ENCODE measurements at regions not wholly inside any gene's neighbourhood (a gene's known extent, or its start where the extent isn't known, plus 50 kb on each side); places are given as distances from the start of the nearest gene placed in this dataset.

DNA sequence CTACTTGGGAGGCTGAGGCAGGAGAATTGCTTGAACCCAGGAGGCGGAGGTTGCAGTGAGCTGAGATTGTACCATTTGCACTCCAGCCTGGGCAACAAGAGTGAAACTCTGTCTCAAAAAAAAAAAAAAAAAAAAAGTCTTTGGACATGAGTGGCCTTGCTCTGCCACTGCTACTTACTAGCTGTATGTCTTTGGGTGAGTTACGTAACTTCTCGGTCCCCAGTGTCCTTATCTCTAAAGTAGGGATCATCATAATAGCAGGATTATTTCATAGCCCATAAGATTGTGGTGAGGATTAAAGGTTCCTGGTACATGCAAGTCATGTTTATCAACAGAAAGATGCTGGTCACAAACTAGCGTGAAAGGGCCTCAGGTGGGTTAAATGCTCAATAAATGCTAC is 53.9 kb upstream of the HEPHL1 start:
- DNase-seq = no peak

DNA sequence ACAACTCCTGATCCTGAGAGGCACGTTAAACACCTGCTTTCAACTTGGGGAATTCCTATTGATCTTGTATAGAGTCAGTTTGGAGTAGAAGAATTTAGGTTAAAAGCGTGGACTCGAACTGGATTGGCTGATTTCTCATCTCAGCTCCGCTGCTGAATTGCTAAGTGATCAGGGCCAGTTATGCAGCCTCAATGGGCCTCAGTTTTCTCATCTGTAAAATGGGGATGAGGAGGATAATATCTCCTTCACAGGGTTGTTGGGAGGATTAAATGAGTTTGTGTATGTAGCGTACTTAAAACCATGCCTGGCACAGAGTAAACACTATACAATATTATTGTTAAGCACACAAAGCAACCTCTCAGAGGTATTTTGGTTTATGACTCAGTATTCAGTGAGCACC is 53.2 kb upstream of the HEPHL1 start:
- no peak for DNase-seq

DNA sequence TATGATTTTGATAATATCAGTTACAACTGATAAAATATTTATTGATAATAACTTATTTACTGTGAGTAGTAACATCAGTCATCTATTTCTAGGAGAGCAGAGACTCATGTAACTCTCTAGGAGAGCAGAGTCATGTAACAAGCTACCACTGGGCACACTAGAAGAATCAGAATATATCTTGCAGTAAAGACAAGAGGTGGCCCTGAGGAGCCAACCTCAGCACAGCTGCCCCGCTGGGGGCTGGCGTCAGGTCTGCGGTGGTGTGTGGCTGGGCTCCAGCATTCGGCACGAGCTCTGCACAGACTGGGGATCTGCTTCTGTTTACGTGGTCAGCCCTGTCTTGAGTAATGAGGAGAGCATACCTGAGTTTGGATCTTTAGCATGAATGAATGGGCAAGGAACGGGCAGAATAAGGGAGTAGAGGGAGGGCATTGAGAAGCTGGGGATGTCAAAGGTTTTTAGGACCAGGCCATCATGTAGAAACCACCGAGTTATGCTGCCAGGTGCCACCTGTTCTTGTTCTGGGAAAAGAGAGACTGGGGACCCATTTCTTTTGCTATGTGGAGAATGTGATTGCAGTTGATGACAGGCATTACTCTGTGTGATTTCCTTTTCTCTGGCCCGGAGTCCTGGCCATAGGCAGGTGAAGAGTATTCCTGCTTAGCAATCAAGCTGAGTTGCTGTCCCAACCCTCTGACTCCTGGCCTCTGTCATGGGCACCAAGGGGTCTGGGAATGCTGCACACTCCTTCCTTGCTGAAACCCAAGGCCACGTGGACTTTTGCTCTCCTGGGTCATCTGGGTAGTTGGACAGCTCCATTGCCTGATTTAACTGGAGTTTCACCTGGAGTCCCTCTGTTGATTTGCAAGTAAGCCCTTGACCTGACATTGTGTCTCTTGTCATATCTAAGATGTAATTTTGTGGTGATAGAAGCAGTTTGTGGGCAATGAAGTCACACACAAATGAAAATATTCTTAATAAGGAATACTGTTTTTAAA is 50.9 kb upstream of the HEPHL1 start:
- no peak for DNase-seq
